AG09309 (cell line): ENCODE measurements at regions not wholly inside any gene's neighbourhood (a gene's known extent, or its start where the extent isn't known, plus 50 kb on each side); places are given as distances from the start of the nearest gene placed in this dataset.

Experiments
- DNase-seq: peaks from one replicate; pipeline ENCODE4 v3.0.0-alpha.2; 2010; ENCODE audit warnings: low read depth
- H3K4me3 ChIP-seq: 2 replicates; pipeline ENCODE4 v1.5.1; 2011; ENCODE audit warnings: mild to moderate bottlenecking, low read depth, low read length, moderate library complexity; ENCODE audit not compliant: control insufficient read depth
- CTCF ChIP-seq: IDR thresholded peaks from 2 replicates; pipeline ENCODE4 v1.5.1; 2011; ENCODE audit warnings: mild to moderate bottlenecking, low read depth, low read length, inconsistent platforms; ENCODE audit not compliant: insufficient read depth, control insufficient read depth; ENCODE audit errors: missing control alignments

GRCh38 chr5:1948111-1948510, 65.4 kb upstream of the IRX4 start:
- no peak for TF ChIP-seq CTCF
- DNase-seq, result no peak
- no peak overlapping the region for H3K4me3 ChIP-seq

GRCh38 chr5:1946776-1947175, 64.1 kb upstream of the IRX4 start:
- DNase-seq, result no peak
- no peak overlapping the region for H3K4me3 ChIP-seq
- no peak for TF ChIP-seq CTCF

GRCh38 chr5:1946122-1946677, 63.5 kb upstream of the IRX4 start:
- DNase-seq, result no peak
- H3K4me3 ChIP-seq, result no peak overlapping the region
- no peak for TF ChIP-seq CTCF

- H3K4me3 ChIP-seq, result no peak overlapping the region
- TF ChIP-seq CTCF, result no peak
- DNase-seq, result no peak
These were observed 62.9 kb upstream of the IRX4 start for GRCh38 chr5:1945606-1946005.

- TF ChIP-seq CTCF, result no peak
- no peak overlapping the region for H3K4me3 ChIP-seq
- no peak for DNase-seq
These were observed 61.7 kb upstream of the IRX4 start for GRCh38 chr5:1944408-1944807.

- H3K4me3 ChIP-seq, result no peak overlapping the region
- no peak for TF ChIP-seq CTCF
- no peak for DNase-seq
These were observed 60.8 kb upstream of the IRX4 start for GRCh38 chr5:1943481-1943880.

GRCh38 chr5:1942630-1943029, 59.9 kb upstream of the IRX4 start:
- TF ChIP-seq CTCF, result no peak
- no peak for DNase-seq
- H3K4me3 ChIP-seq, result no peak overlapping the region
